Keratinocyte (primary cell): ENCODE measurements at regions not wholly inside any gene's neighbourhood (a gene's known extent, or its start where the extent isn't known, plus 50 kb on each side); places are given as distances from the start of the nearest gene placed in this dataset.

Experiments
- EZH2 ChIP-seq: IDR thresholded peaks from one replicate; pipeline ENCODE4 v1.6.1; 2012; ENCODE audit warnings: inconsistent platforms, mild to moderate bottlenecking, low read length, moderate library complexity
- TF ChIP-seq, protein P1 (sequence below), 3 experiments: IDR thresholded peaks in 1 of 3; conservative IDR thresholded peaks in 1 of 3; optimal IDR thresholded peaks in 1 of 3; 2 replicates in 2 of 3; 3 replicates in 1 of 3; pipeline versions ENCODE3 to v1.5.1; 2011; ENCODE audit warnings: low read length in 3 of 3, mild to moderate bottlenecking in 3 of 3, moderate library complexity in 2 of 3, control low read depth in 1 of 3, inconsistent platforms in 1 of 3; ENCODE audit not compliant: insufficient read depth in 2 of 3; ENCODE audit errors: extremely low read depth in 1 of 3

DNA sequence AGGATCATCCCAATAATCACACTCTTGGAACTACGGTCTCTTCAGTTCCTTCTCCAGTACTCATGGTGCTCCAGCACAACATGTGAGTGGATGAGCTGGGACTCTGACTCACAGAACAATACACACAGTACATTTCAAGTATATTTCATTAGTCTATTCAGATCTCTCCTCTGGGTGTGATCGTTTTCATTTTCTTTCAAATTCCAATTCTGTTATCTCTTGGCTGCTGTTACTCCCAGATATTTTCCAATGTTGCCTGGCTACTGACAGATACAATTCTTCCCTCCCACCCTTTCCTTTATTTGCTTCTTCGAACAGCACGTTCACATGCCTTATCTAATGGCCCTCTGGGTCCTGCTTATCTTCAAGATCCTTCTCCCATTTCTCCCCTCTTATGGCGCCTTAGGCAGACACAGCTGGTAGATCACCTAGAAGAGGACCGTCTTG lies 216.0 kb downstream of the ACKR3 start:
- no peak for TF ChIP-seq EZH2
- TF ChIP-seq, protein P1, sequence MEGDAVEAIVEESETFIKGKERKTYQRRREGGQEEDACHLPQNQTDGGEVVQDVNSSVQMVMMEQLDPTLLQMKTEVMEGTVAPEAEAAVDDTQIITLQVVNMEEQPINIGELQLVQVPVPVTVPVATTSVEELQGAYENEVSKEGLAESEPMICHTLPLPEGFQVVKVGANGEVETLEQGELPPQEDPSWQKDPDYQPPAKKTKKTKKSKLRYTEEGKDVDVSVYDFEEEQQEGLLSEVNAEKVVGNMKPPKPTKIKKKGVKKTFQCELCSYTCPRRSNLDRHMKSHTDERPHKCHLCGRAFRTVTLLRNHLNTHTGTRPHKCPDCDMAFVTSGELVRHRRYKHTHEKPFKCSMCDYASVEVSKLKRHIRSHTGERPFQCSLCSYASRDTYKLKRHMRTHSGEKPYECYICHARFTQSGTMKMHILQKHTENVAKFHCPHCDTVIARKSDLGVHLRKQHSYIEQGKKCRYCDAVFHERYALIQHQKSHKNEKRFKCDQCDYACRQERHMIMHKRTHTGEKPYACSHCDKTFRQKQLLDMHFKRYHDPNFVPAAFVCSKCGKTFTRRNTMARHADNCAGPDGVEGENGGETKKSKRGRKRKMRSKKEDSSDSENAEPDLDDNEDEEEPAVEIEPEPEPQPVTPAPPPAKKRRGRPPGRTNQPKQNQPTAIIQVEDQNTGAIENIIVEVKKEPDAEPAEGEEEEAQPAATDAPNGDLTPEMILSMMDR (optimal IDR thresholded peaks at IDR 0.05 in 1 of 3, IDR thresholded peaks at IDR 0.05 in 1 of 3, conservative IDR thresholded peaks at IDR 0.05 in 1 of 3; ENCODE audit: extremely low read depth in 1 of 3, insufficient read depth in 2 of 3, low read length in 3 of 3), result no peak
